H9 (cell line): ENCODE measurements at regions not wholly inside any gene's neighbourhood (a gene's known extent, or its start where the extent isn't known, plus 50 kb on each side); places are given as distances from the start of the nearest gene placed in this dataset.

Experiments
- DNase-seq: peaks from one replicate; pipeline ENCODE4 v3.0.0-alpha.2; 2017
- H2AFZ ChIP-seq: one replicate; pipeline ENCODE4 v1.6.1; 2013; ENCODE audit warnings: mild to moderate bottlenecking, low read length, control low read depth, moderate library complexity
- H2AK5ac ChIP-seq: 2 replicates; pipeline ENCODE4 v1.6.1; 2013; ENCODE audit warnings: low read length, control low read depth, mixed read lengths; ENCODE audit not compliant: insufficient read length
- H2BK120ac ChIP-seq: one replicate; pipeline ENCODE4 v1.6.1; 2013; ENCODE audit warnings: low read depth, mild to moderate bottlenecking, low read length, control low read depth, inconsistent platforms; ENCODE audit not compliant: poor library complexity, severe bottlenecking
- H2BK12ac ChIP-seq: 2 replicates; pipeline ENCODE4 v1.6.1; 2013; ENCODE audit warnings: low read length, control low read depth, mixed read lengths, low read depth; ENCODE audit not compliant: insufficient read length
- H2BK15ac ChIP-seq: 2 replicates; pipeline ENCODE4 v1.6.1; 2013; ENCODE audit warnings: low read depth, low read length, control low read depth
- H2BK20ac ChIP-seq: one replicate; pipeline ENCODE4 v1.6.1; 2013; ENCODE audit warnings: low read depth, mild to moderate bottlenecking, low read length, control low read depth, inconsistent platforms; ENCODE audit not compliant: poor library complexity, severe bottlenecking
- H2BK5ac ChIP-seq: 2 replicates; pipeline ENCODE4 v1.6.1; 2013; ENCODE audit warnings: low read length, control low read depth, mixed read lengths; ENCODE audit not compliant: insufficient read length
- H3K14ac ChIP-seq: 2 replicates; pipeline ENCODE4 v1.6.1; 2013; ENCODE audit warnings: low read length, control low read depth; ENCODE audit not compliant: insufficient read depth
- H3K18ac ChIP-seq: 2 replicates; pipeline ENCODE4 v1.6.1; 2013; ENCODE audit warnings: low read depth, mild to moderate bottlenecking, mixed read lengths, low read length, control low read depth; ENCODE audit not compliant: insufficient read length
- H3K23ac ChIP-seq: 2 replicates; pipeline ENCODE4 v1.6.1; 2013; ENCODE audit warnings: low read length, control low read depth, mixed read lengths, low read depth; ENCODE audit not compliant: insufficient read length
- H3K23me2 ChIP-seq: 2 replicates; pipeline ENCODE4 v1.6.1; 2013; ENCODE audit warnings: low read depth, mild to moderate bottlenecking, mixed read lengths, low read length, control low read depth; ENCODE audit not compliant: insufficient read length, poor library complexity, severe bottlenecking
- H3K27ac ChIP-seq: 2 replicates; pipeline ENCODE4 v1.5.1; 2013; ENCODE audit warnings: low read length, control low read depth, mixed read lengths, low read depth; ENCODE audit not compliant: insufficient read length
- H3K27me3 ChIP-seq: 2 replicates; pipeline ENCODE4 v1.6.1; 2013; ENCODE audit warnings: low read length, control low read depth, inconsistent platforms; ENCODE audit not compliant: insufficient read depth
- H3K4ac ChIP-seq: 2 replicates; pipeline ENCODE4 v1.6.1; 2013; ENCODE audit warnings: low read depth, mild to moderate bottlenecking, control low read depth, inconsistent platforms, low read length, moderate library complexity
- H3K4me1 ChIP-seq: 2 replicates; pipeline ENCODE4 v1.6.1; 2013; ENCODE audit warnings: low read length, control low read depth, inconsistent platforms; ENCODE audit not compliant: insufficient read depth
- H3K4me2 ChIP-seq: 2 replicates; pipeline ENCODE4 v1.6.1; 2013; ENCODE audit warnings: low read length, control low read depth, mixed read lengths; ENCODE audit not compliant: insufficient read length, insufficient read depth
- H3K56ac ChIP-seq: 2 replicates; pipeline ENCODE4 v1.6.1; 2013; ENCODE audit warnings: low read depth, mild to moderate bottlenecking, mixed read lengths, low read length, control low read depth; ENCODE audit not compliant: insufficient read length
- H3K79me1 ChIP-seq: 2 replicates; pipeline ENCODE4 v1.6.1; 2013; ENCODE audit warnings: low read depth, mild to moderate bottlenecking, moderate library complexity, low read length, control low read depth, inconsistent platforms; ENCODE audit not compliant: insufficient read depth, poor library complexity, severe bottlenecking
- H3K79me2 ChIP-seq: 2 replicates; pipeline ENCODE4 v1.6.1; 2013; ENCODE audit warnings: low read length, control low read depth, inconsistent platforms; ENCODE audit not compliant: insufficient read depth
- H3K9ac ChIP-seq: 2 replicates; pipeline ENCODE4 v1.6.1; 2013; ENCODE audit warnings: low read length, control low read depth, mixed read lengths; ENCODE audit not compliant: insufficient read length; ENCODE audit errors: extremely low read depth
- H3K9me3 ChIP-seq: one replicate; pipeline ENCODE4 v1.6.1; 2013; ENCODE audit warnings: low read depth, low read length, inconsistent platforms; ENCODE audit not compliant: control insufficient read depth
- H3T11ph ChIP-seq: one replicate; pipeline ENCODE4 v1.6.1; 2013; ENCODE audit warnings: mild to moderate bottlenecking, low read length, control low read depth, inconsistent platforms
- H4K20me1 ChIP-seq: one replicate; pipeline ENCODE4 v1.6.1; 2013; ENCODE audit not compliant: control insufficient read depth, insufficient read length, insufficient read depth
- H4K5ac ChIP-seq: 2 replicates; pipeline ENCODE4 v1.6.1; 2013; ENCODE audit warnings: low read depth, mild to moderate bottlenecking, mixed read lengths, low read length, control low read depth; ENCODE audit not compliant: insufficient read length
- H4K8ac ChIP-seq: replicated peaks from 2 replicates; pipeline ENCODE4 v1.6.1; 2013; ENCODE audit warnings: low read length, control low read depth, mixed read lengths, low read depth; ENCODE audit not compliant: insufficient read length
- H4K91ac ChIP-seq: 2 replicates; pipeline ENCODE4 v1.6.1; 2013; ENCODE audit warnings: low read depth, mild to moderate bottlenecking, moderate library complexity, mixed read lengths, low read length, control low read depth; ENCODE audit not compliant: insufficient read length
- H3K27ac Mint-ChIP-seq, 3 experiments: 2 replicates in 2 of 3; 3 replicates in 1 of 3; pipeline ENCODE4 v1.8.0; 2020 to 2021; ENCODE audit warnings: mixed read lengths in 3 of 3, mild to moderate bottlenecking in 1 of 3, moderate library complexity in 1 of 3
- H3K27me3 Mint-ChIP-seq: 2 replicates; pipeline ENCODE4 v1.8.0; 2021; ENCODE audit warnings: low read depth, mild to moderate bottlenecking, moderate library complexity, mixed read lengths
- H3K36me3 Mint-ChIP-seq, 3 experiments: 2 replicates in 2 of 3; 3 replicates in 1 of 3; pipeline ENCODE4 v1.8.0; 2020 to 2021; ENCODE audit warnings: low read depth in 3 of 3, mixed read lengths in 3 of 3; ENCODE audit not compliant: insufficient read depth in 1 of 3
- H3K4me1 Mint-ChIP-seq, 2 experiments: 2 replicates each; pipeline ENCODE4 v1.8.0; 2020; ENCODE audit warnings: mixed read lengths in 2 of 2
- H3K4me3 Mint-ChIP-seq, 2 experiments: 2 replicates in 1 of 2; 3 replicates in 1 of 2; pipeline ENCODE4 v1.8.0; 2020 to 2021; ENCODE audit warnings: mild to moderate bottlenecking in 2 of 2, mixed read lengths in 2 of 2, moderate library complexity in 1 of 2
- H3K9me3 Mint-ChIP-seq, 2 experiments: 2 replicates in 1 of 2; 3 replicates in 1 of 2; pipeline ENCODE4 v1.8.0; 2020; ENCODE audit warnings: mild to moderate bottlenecking in 2 of 2, mixed read lengths in 2 of 2, moderate library complexity in 1 of 2
- CTCF ChIP-seq: fragments of 200-600 bp; sonication (generic); conservative IDR thresholded peaks from 3 replicates; pipeline ENCODE4 v1.8.0; 2021; ENCODE audit warnings: antibody characterized with exemption, mild to moderate bottlenecking
- WGBS: extraction: QIAGEN DNeasy Blood & Tissue Kit; methylation state at CpG from one replicate; pipeline ENCODE4 v1.1.7; 2013; ENCODE audit warnings: missing lambda C conversion rate, low lambda C conversion rate, mixed read lengths; ENCODE audit not compliant: insufficient read length; ENCODE audit errors: extremely low coverage; 5-methylcytosine and 5-hydroxymethylcytosine counted together

GRCh38 chr21:24552491-24552890 is 1054.8 kb downstream of the MRPL39 start:
- H3K9ac ChIP-seq, result no peak overlapping the region
- H3K27me3 Mint-ChIP-seq, result no peaks in the 10 kb centered on the region

More at GRCh38 chr21:24552491-24552890, 1054.8 kb downstream of the MRPL39 start:
- H3K4me1 Mint-ChIP-seq, result no peaks in the 10 kb centered on the region
- Histone ChIP-seq H4K5ac (no peak overlapping the region), H3K23me2 (no peaks in the 10 kb centered on the region), H2BK5ac (no peak overlapping the region), H3K56ac (no peak overlapping the region), H4K91ac (no peak overlapping the region), H3K9me3 (no peaks in the 10 kb centered on the region), H3K27me3 (no peaks in the 10 kb centered on the region), H3K79me2 (no peaks in the 10 kb centered on the region), H3K4me2 (no peak overlapping the region), H2BK120ac (no peak overlapping the region), H3K14ac (no peak overlapping the region), H4K20me1 (no peaks in the 10 kb centered on the region), H3K79me1 (no peaks in the 10 kb centered on the region), H3K23ac (no peak overlapping the region), H4K8ac (no peak overlapping the region), H2AFZ (no peak overlapping the region), H3K4me1 (no peaks in the 10 kb centered on the region), H3K18ac (no peak overlapping the region), H3K27ac (no peak overlapping the region), H2AK5ac (no peak overlapping the region), H2BK20ac (no peak overlapping the region), H2BK12ac (no peak overlapping the region), H2BK15ac (no peak overlapping the region), H3T11ph (no peak overlapping the region), H3K4ac (no peak overlapping the region)
- no peak overlapping the region for H3K4me3 Mint-ChIP-seq
- peaks cover 46 to 63% of the 10 kb centered on the region in 2 experiments for H3K9me3 Mint-ChIP-seq
- DNase-seq, result no peak
- no CpG with 5 or more reads among the region's 3 CpGs for WGBS
- H3K27ac Mint-ChIP-seq, result no peak overlapping the region
- TF ChIP-seq CTCF, result no peak
- peaks cover 0 to 12% (median 2%) of the 10 kb centered on the region in 3 experiments; a peak in 5 of 7 replicates for H3K36me3 Mint-ChIP-seq
